HG03571 (cell line): ENCODE measurements at regions not wholly inside any gene's neighbourhood (a gene's known extent, or its start where the extent isn't known, plus 50 kb on each side); places are given as distances from the start of the nearest gene placed in this dataset.

Experiments used
- ATAC-seq: cut with Tn5 transposase; IDR thresholded peaks from one replicate; pipeline ENCODE4 v1.9.1; 2021; ENCODE audit not compliant: unreplicated experiment

DNA sequence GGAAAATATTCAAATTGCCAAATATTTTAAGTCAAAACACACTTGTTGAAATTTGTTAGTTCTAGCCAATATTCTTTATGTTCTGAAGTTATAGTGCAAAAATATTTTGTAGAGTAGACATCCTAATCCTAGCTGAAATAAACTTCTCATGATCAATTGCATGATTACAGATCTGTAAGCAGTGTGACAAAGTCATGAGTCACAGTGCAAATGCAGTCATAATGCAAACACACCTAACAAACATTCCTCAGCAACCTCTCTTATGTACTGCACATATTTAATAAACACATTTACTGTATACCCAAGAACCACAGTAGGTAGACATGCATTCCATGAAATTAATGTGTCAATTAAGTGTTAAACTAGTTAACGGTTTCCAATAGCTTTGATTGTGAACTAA is 1857.4 kb downstream of the NCAM2 start:
- no peak for ATAC-seq

- ATAC-seq: no peak
Measured at GRCh38 chr21:22871692-22872091, 1873.5 kb downstream of the NCAM2 start.

GRCh38 chr21:22880573-22880972 is 1882.4 kb downstream of the NCAM2 start:
- ATAC-seq: no peak

DNA sequence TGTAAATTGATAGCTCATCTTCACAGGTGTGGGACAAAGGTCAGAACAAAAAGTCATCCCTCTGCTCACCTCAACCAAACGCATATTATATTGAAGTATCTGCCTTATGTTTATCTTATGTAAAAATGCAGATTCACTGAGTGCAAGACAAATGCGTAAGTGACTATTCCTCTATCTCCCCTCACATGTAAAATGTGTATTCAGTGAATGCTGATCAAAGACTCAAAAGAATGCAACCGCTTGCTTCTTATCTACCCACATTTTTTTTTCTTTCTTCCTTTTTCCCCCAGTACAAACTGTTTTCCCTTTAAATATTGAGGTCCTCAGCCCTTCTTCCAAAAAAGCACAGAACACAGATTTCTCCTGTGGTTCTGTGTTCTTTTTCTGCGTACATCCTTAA is 1882.9 kb downstream of the NCAM2 start:
- no peak for ATAC-seq

DNA sequence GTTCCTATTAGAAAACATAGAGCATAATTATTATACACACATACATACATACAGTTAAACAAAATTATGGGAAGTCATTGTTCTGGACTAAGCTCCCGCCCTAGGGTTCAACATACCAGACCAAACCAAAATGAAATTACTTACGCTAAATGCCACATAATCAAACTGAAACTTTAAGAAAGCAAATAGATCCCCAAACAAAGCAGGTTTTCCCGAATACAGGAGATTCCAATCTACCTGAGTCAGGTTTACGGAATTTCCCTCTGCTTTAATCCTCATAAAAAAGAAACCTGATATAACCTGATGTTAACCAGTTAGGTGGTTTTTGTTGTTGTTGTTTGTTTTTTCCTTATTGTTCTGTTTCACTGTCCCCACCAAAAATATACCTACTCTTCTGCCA is 1886.9 kb downstream of the NCAM2 start:
- ATAC-seq: no peak

DNA sequence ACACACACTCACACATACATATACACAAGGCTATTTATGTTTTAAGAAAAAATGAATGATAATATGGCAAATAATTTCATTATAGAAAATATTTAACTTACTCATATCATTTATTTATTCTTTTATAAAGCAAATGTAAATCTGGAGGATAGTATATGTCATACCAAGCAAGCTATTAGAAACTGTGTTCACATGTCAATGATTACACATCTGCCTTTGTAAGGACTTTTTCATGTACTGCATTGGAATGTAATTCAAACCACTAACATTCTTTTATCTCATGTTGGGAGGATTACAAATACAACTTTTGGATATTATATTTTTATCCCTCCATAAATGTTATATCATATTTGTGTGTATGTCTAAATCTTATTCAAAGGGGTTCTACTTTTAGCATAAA is 1887.4 kb downstream of the NCAM2 start:
- ATAC-seq: no peak

GRCh38 chr21:22889445-22889844 is 1891.2 kb downstream of the NCAM2 start:
- ATAC-seq: no peak

GRCh38 chr21:22890656-22891055 is 1892.4 kb downstream of the NCAM2 start:
- ATAC-seq: no peak

- no peak for ATAC-seq
Measured at GRCh38 chr21:22892028-22892427, 1893.8 kb downstream of the NCAM2 start.

DNA sequence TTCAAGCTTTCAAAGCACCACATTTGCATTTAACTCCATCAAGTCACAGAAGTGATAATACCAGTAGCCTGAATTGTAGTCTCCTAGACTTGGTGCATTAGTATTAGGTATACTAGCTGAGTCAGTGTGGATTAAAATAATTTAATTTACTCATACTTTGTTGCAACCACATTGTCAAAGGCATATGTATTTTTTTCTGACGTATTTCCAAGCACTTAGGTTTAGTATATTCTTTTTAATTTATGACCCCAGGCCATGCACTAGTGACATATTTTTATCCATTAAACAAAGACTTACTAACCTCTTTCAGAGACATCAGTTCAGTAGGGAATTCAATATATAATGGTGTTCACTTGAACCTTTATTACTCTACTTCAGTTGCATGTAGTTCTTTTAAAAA is 1894.5 kb downstream of the NCAM2 start:
- ATAC-seq: no peak

DNA sequence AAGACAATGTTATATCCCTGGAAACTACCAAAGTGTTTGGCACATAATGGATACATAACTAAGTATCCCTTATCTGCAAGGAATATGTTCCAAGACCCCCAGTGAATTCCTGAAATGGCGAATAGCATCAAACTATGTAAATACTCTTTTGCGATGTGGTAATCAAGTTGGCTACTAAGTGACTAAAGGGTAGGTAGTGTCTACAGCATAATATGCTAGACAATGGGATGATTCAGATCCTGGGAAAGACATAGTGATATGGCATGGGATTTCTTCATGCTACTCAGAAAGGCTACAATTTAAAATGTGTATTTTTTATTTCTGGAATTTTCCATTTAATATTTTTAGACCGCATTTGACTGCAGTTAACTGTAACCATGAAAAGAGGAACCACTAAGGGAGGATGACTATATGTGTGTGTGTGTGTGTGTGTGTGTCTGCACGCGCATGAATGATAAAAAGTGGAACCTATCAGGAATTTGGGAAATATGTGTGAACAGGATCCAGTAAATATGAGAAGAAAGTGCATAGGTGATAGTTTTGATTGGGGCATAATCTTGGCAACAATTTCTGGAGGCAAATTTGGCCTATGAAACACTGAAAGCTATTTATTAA is 1899.9 kb downstream of the NCAM2 start:
- ATAC-seq: no peak

GRCh38 chr21:22900490-22900889 is 1902.3 kb downstream of the NCAM2 start:
- no peak for ATAC-seq

GRCh38 chr21:22903851-22904250 is 1905.6 kb downstream of the NCAM2 start:
- ATAC-seq: no peak

DNA sequence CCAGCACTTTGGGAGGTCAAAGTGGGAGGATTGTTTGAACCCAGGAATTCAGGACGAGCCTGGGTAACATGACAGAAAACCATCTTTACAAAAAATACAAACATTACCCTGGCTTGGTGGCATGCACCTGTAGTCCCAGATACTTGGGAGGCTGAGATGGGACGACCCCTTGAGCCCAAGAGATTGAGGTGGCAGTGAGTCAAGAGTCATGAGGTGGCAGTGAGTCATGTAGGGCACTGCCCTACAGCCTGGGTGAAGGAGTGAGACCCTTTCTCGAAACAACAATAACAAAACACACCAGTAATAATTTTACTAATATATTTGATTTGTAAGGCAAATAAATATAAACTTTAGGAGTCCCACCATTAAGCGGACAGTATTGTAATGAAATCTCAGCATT is 1906.2 kb downstream of the NCAM2 start:
- ATAC-seq: no peak

DNA sequence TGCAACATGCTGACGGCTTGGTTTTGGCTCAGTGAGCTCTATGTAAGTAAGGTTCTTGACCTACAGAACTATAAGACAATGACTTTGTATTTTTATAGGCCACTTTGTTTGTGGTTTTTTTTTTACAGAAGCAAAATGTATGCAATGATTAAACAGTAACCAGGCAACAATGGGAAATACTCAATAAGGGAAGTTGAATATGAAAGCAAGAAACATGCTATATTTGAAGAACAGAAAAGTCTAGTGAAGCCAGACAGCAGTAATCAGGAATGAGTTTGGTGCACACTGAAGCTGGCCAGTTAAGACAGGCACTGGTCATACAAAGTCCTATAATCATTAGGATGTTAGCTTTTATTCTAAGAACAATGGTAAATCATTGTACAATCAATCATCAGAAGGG is 1926.8 kb downstream of the NCAM2 start:
- ATAC-seq: no peak

DNA sequence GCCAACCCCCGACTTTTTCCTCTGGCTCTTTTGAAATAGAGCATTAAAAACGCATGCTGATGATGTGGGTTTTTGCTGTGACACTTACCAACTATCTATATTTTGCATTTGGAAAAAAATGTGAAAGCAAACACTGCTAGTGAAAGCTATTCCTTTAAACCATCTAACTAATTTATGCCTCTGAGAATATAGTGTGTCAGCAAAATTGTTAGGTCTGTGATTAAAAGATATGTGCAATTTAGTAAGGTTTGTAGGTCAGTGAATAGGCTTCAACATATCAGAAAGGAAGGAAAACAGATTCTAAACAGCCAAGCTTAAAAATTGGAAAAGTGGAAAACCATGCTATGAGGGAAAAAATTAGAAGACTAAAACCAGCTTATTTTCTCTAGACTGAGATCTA is 1929.3 kb downstream of the NCAM2 start:
- no peak for ATAC-seq

- ATAC-seq: no peak
Measured at GRCh38 chr21:22941779-22942490, 1943.7 kb downstream of the NCAM2 start.

DNA sequence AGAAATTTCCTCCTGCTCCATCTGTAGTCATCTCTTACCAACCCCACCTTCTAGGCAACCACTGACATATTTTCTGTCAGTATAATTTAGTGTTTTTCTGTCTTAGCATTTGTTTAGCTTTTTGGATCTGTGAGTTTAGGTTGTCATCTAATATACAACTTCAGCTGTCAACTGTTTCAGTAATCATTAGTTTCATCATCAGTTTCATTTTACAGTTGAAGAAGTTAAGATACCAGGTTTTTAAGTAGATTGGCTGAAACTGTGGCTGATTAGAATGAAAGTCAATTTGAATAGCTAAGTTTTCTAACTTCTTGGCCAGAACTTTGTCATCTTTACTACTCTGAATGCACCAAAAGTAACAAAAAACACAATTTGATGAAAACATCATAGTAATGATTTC is 1957.3 kb downstream of the NCAM2 start:
- ATAC-seq: no peak

GRCh38 chr21:22961258-22961657 is 1963.0 kb downstream of the NCAM2 start:
- no peak for ATAC-seq

GRCh38 chr21:22965455-22966135 is 1967.4 kb downstream of the NCAM2 start:
- no peak for ATAC-seq

DNA sequence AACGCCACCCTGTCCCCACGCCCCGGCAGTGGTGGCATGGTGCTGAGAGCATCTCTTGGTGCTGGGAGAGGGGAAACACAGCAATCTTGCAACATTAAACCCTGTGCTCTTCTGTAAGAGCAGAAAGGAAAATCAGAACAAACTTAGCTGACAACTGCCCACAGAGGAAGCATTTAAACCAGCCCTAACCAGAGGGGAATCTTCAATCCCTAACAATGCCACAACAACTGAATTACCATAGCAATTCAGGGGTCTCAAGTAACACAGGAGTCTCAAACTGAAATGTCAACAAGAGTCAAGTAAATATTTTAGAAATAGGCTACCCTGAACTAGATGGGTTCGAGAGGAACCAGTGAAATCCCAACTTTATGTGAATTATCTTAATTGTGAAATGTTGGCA is 1983.6 kb downstream of the NCAM2 start:
- ATAC-seq: no peak

DNA sequence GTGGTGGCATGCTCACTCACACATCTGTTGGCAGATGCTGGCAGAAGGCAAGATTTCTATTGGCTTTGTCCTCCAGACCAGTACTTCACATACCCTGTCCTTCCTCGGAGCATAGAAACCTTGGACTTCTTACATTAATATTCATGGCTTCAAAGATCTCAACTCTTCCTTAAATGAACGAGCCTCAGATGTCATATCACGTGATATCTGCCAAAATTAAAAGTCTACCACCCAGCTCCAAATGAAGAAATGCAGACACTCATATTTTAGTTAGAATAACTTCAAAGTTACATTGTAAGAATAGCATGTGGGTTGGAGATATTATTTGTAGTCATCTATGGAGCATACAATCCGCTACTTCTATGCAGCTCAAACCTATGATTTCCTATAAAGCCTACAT is 1994.9 kb downstream of the NCAM2 start:
- ATAC-seq: no peak
